ENCODE measurements at regions not wholly inside any gene's neighbourhood (a gene's known extent, or its start where the extent isn't known, plus 50 kb on each side); places are given as distances from the start of the nearest gene placed in this dataset.

- CTCF ChIA-PET: interaction anchor here (0.6 kb wide), 1 partner anchor 72 kb away, joined by 3 read pairs; no protein-coding TSS in a partner anchor
- no TSS peak for BruUV-seq (replicated peaks)
- no peak for ATAC-seq
Observed at GRCh38 chr17:71383091-71383490, 737.7 kb upstream of the SOX9 start.

GRCh38 chr17:71387456-71387855, 733.4 kb upstream of the SOX9 start:
- no peak for ATAC-seq
- ChIA-PET CTCF (no interaction called here), POLR2A (no interaction called here)
- no peak for DNase-seq (ENCODE audit: low read depth, low spot score)
- in situ Hi-C loops (cut with HindIII; ENCODE audit: low pct_unique_long_range_greater_than_20kb, low sequenced_read_pairs): no loop called here
- intact Hi-C loops (cut with micrococcal nuclease; ENCODE audit: unreplicated experiment): no loop called here
- H3K4me1 ChIP-seq (ENCODE audit: control insufficient read depth, insufficient read depth, low read length): no peaks in the 10 kb centered on the region
- H3K4me3 ChIP-seq (ENCODE audit: low read depth in 2 of 2, low read length in 2 of 2): no peak overlapping the region
- BruUV-seq (replicated peaks): no TSS peak
- H3K36me3 ChIP-seq (ENCODE audit: control insufficient read depth, insufficient read depth, low read length): no peaks in the 10 kb centered on the region
- no peaks in the 10 kb centered on the region for H3K9me3 ChIP-seq (ENCODE audit: control insufficient read depth, insufficient read depth, low read depth, low read length)
- H3K27ac ChIP-seq (ENCODE audit: low read length): no peak overlapping the region
- TF ChIP-seq TCF7L2 (IDR thresholded peaks at IDR 0.05; ENCODE audit: low read depth, low read length): no peak
- TF ChIP-seq REST (IDR thresholded peaks at IDR 0.05; ENCODE audit: insufficient read depth in 1 of 2, low read depth in 2 of 2, low read length in 1 of 2): no peak
- no peak for TF ChIP-seq SIN3A (IDR thresholded peaks at IDR 0.05; ENCODE audit: borderline replicate concordance, insufficient read depth, low read depth, low read length)
- no peak for TF ChIP-seq CTCF (IDR thresholded peaks at IDR 0.05)
- no peak for TF ChIP-seq POLR2AphosphoS5 (IDR thresholded peaks at IDR 0.05; ENCODE audit: low read depth, low read length)
- H3K27me3 ChIP-seq (ENCODE audit: control insufficient read depth, insufficient read depth, low read length): no peaks in the 10 kb centered on the region

More at GRCh38 chr17:71383091-71383490, 737.7 kb upstream of the SOX9 start:
- Histone ChIP-seq H3K4me3 (ENCODE audit: low read depth in 2 of 2, low read length in 2 of 2) (no peak overlapping the region), H3K27ac (ENCODE audit: low read length) (no peak overlapping the region), H3K27me3 (ENCODE audit: control insufficient read depth, insufficient read depth, low read length) (no peaks in the 10 kb centered on the region), H3K9me3 (ENCODE audit: control insufficient read depth, insufficient read depth, low read depth, low read length) (no peaks in the 10 kb centered on the region), H3K36me3 (ENCODE audit: control insufficient read depth, insufficient read depth, low read length) (no peaks in the 10 kb centered on the region), H3K4me1 (ENCODE audit: control insufficient read depth, insufficient read depth, low read length) (no peaks in the 10 kb centered on the region)
- TF ChIP-seq CTCF (IDR thresholded peaks at IDR 0.05) (no peak), POLR2AphosphoS5 (IDR thresholded peaks at IDR 0.05; ENCODE audit: low read depth, low read length) (no peak), TCF7L2 (IDR thresholded peaks at IDR 0.05; ENCODE audit: low read depth, low read length) (no peak), SIN3A (IDR thresholded peaks at IDR 0.05; ENCODE audit: borderline replicate concordance, insufficient read depth, low read depth, low read length) (no peak), REST (IDR thresholded peaks at IDR 0.05; ENCODE audit: insufficient read depth in 1 of 2, low read depth in 2 of 2, low read length in 1 of 2) (no peak)
- no peak for DNase-seq (ENCODE audit: low read depth, low spot score)
- intact Hi-C loops (cut with micrococcal nuclease; ENCODE audit: unreplicated experiment): no loop called here
- in situ Hi-C loops (cut with HindIII; ENCODE audit: low pct_unique_long_range_greater_than_20kb, low sequenced_read_pairs): no loop called here
- POLR2A ChIA-PET: no interaction called here

All from Panc1 (cell line).